ENCODE measurements at regions not wholly inside any gene's neighbourhood (a gene's known extent, or its start where the extent isn't known, plus 50 kb on each side); places are given as distances from the start of the nearest gene placed in this dataset.

DNA sequence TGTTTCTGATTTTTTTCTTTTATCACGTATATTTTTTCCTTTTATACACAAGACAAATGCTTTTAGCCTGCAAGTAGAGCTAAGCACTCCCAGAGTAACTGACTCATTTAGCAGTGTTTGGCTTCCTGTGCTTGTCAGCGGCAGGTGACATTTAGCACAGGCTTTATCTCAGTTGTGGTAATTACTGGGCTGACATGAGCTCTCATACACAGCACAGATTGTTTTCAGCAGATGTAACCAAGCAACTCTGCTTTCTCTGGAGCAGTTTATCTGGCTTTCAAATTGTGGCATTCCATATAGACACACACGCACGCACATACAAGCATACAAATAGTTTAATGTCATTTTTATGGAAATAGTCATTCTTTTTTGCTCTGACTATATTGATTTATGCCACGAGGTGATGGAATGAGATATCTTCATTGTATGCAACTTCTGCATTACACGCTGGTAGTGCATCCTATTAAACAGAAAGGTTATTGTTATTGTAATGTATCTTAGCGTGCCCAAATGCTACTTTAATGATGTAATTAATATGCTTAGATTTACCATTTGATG, 379.0 kb upstream of the GRAMD2B start:
- no peaks in the 10 kb centered on the region for H3K36me3 ChIP-seq (ENCODE audit: control insufficient read depth in 2 of 2, insufficient read depth in 2 of 2, low read length in 1 of 2)
- H3K4me3 ChIP-seq (ENCODE audit: low read depth in 1 of 2, low read length in 2 of 2) = no peak overlapping the region
- no peak overlapping the region for H3K27ac ChIP-seq (ENCODE audit: low read depth in 2 of 2, low read length in 1 of 2)
- no peaks in the 10 kb centered on the region for H3K27me3 ChIP-seq (ENCODE audit: control insufficient read depth in 1 of 2, insufficient read depth in 2 of 2, low read length in 2 of 2)
- no peaks in the 10 kb centered on the region for H3K9me3 ChIP-seq (ENCODE audit: control insufficient read depth in 2 of 2, insufficient read depth in 1 of 2, low read depth in 1 of 2, low read length in 1 of 2)
- H3K4me1 ChIP-seq (ENCODE audit: control insufficient read depth in 2 of 2, insufficient read depth in 2 of 2, low read length in 1 of 2) = no peaks in the 10 kb centered on the region
- WGBS, 2 donors = 50 to 61% methylated on average over 7 of the region's 7 CpGs

DNA sequence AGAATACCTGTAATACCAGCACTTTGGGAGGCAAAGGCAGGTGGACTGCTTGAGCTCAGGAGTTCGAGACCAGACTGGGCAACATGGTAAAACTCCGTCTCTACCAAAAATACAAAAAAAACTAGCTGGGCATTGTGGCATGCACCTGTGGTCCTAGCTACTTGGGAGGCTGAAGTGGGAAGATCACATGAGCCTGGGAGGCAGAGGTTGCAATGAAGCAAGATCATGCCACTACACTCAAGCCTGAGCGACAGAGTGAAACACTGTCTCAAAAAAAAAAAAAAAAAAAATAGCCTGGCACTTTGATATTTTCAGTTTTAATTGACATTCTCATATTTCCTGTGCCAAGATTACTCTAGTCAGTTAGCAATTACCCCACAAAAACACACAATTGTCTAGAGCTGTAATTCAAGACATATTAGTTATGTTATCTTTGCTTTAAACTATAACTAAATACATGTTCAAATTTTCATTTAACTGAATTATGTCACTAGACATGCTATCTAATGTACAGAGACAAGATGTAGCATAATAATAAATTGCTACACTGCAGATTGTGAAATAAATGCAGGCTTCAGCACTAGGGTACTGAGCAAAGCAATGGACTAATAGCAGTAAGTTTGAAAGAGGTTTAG, 378.2 kb upstream of the GRAMD2B start:
- Histone ChIP-seq H3K4me3 (ENCODE audit: low read depth in 1 of 2, low read length in 2 of 2) (no peak overlapping the region), H3K36me3 (ENCODE audit: control insufficient read depth in 2 of 2, insufficient read depth in 2 of 2, low read length in 1 of 2) (no peaks in the 10 kb centered on the region), H3K9me3 (ENCODE audit: control insufficient read depth in 2 of 2, insufficient read depth in 1 of 2, low read depth in 1 of 2, low read length in 1 of 2) (no peaks in the 10 kb centered on the region), H3K27ac (ENCODE audit: low read depth in 2 of 2, low read length in 1 of 2) (no peak overlapping the region), H3K27me3 (ENCODE audit: control insufficient read depth in 1 of 2, insufficient read depth in 2 of 2, low read length in 2 of 2) (no peaks in the 10 kb centered on the region), H3K4me1 (ENCODE audit: control insufficient read depth in 2 of 2, insufficient read depth in 2 of 2, low read length in 1 of 2) (no peaks in the 10 kb centered on the region)
- WGBS, 2 donors = 84 to 93% methylated on average over 3 of the region's 3 CpGs

DNA sequence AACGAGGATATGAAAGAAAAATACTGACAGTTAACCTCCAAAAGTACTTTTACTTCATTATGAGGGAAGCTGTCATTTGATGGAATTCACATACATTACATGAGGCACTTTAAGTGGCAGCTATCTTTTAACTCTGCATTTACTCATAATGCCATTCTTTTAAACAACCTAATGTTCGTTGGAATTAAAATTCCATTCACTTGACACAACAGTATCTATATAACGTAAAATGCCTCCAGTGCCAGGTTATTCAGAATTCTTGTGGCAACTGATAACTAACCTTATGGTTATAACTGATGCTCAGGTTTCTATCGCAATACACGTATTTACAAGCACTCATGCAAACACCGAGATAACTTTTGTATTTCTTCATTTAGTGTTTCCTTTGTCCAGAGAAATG, 376.9 kb upstream of the GRAMD2B start:
- Histone ChIP-seq H3K4me1 (ENCODE audit: control insufficient read depth in 2 of 2, insufficient read depth in 2 of 2, low read length in 1 of 2) (no peaks in the 10 kb centered on the region), H3K9me3 (ENCODE audit: control insufficient read depth in 2 of 2, insufficient read depth in 1 of 2, low read depth in 1 of 2, low read length in 1 of 2) (no peaks in the 10 kb centered on the region), H3K4me3 (ENCODE audit: low read depth in 1 of 2, low read length in 2 of 2) (no peak overlapping the region), H3K36me3 (ENCODE audit: control insufficient read depth in 2 of 2, insufficient read depth in 2 of 2, low read length in 1 of 2) (no peaks in the 10 kb centered on the region), H3K27me3 (ENCODE audit: control insufficient read depth in 1 of 2, insufficient read depth in 2 of 2, low read length in 2 of 2) (no peaks in the 10 kb centered on the region), H3K27ac (ENCODE audit: low read depth in 2 of 2, low read length in 1 of 2) (no peak overlapping the region)
- WGBS, 2 donors = 76 to 77% methylated on average over 6 of the region's 6 CpGs

DNA sequence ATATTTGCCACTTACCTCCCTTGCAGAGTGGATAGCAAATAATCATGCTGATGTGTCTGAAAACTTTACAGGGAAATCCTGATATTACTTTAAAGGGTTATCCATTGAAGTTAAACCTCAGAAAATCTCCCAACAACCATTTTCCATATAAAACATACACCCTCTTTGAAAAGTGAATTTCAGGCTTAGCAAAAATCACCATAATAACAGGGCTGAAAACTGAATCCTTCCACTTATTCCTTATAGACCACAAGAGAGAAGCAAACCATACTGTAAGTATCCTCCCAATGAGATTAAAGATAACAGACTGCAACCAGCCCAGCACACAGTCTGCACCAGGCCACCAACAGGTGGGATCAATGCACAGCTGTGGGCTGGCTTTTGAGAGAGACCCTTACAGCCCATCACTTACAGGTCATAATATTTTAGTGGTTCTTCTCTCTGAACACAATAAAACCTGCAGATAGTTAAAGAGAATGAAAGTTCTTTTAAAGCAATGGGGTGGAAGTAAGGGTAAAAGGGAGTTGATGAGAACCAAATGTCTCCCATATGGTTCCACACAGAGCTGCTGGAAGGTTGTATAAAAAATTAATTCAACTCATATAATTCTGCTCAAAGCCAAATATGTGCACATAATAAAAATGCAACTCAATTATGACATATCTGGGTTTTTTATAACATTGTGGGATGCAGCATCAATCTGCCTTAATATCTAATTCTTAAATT, 376.2 kb upstream of the GRAMD2B start:
- H3K27me3 ChIP-seq (ENCODE audit: control insufficient read depth in 1 of 2, insufficient read depth in 2 of 2, low read length in 2 of 2) = no peaks in the 10 kb centered on the region
- no peaks in the 10 kb centered on the region for H3K4me1 ChIP-seq (ENCODE audit: control insufficient read depth in 2 of 2, insufficient read depth in 2 of 2, low read length in 1 of 2)
- H3K4me3 ChIP-seq (ENCODE audit: low read depth in 1 of 2, low read length in 2 of 2) = no peak overlapping the region
- no peak overlapping the region for H3K27ac ChIP-seq (ENCODE audit: low read depth in 2 of 2, low read length in 1 of 2)
- no peaks in the 10 kb centered on the region for H3K9me3 ChIP-seq (ENCODE audit: control insufficient read depth in 2 of 2, insufficient read depth in 1 of 2, low read depth in 1 of 2, low read length in 1 of 2)
- no peaks in the 10 kb centered on the region for H3K36me3 ChIP-seq (ENCODE audit: control insufficient read depth in 2 of 2, insufficient read depth in 2 of 2, low read length in 1 of 2)

DNA sequence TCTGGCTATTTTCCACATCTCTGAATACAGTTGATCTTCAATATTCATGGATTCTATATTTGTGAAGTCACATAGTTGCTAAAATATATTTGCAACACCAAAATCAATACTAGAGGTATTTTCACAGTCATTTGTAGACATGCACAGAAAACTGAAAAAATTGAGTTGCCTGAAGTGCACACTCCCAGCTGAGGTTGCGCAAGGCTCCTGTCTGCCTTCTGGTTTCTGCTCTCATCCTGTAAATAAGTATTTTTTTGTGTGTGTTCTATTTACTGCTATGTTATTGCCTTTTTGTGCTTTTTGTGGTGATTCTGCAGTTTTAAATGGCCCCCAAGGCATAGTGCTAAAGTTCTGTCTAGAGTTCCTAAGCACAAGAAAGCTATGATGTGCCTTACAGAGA, 371.1 kb upstream of the GRAMD2B start:
- Histone ChIP-seq H3K27me3 (ENCODE audit: control insufficient read depth in 1 of 2, insufficient read depth in 2 of 2, low read length in 2 of 2) (no peaks in the 10 kb centered on the region), H3K36me3 (ENCODE audit: control insufficient read depth in 2 of 2, insufficient read depth in 2 of 2, low read length in 1 of 2) (no peaks in the 10 kb centered on the region), H3K4me1 (ENCODE audit: control insufficient read depth in 2 of 2, insufficient read depth in 2 of 2, low read length in 1 of 2) (no peaks in the 10 kb centered on the region), H3K27ac (ENCODE audit: low read depth in 2 of 2, low read length in 1 of 2) (no peak overlapping the region), H3K4me3 (ENCODE audit: low read depth in 1 of 2, low read length in 2 of 2) (no peak overlapping the region), H3K9me3 (ENCODE audit: control insufficient read depth in 2 of 2, insufficient read depth in 1 of 2, low read depth in 1 of 2, low read length in 1 of 2) (no peaks in the 10 kb centered on the region)
- 98 to 100% methylated on average over 1 of the region's 1 CpG for WGBS, 2 donors

DNA sequence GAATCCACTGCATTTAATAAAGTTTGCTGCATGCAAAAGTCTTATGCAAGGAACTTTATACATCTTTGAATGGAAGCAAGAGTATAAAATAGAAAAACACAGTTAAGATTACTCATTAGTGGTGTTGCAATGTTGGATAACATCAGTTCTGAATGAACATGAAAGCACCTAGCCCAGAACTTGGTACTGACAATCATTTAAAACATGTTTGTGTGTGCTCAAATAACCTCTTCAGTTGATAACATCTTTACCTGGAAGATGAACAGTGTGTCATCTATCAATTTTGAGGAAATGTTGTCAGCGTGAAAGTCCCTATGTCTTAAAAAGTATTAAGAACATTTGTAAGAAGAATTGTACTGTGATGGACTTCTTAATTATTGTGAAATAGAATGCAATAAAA, 370.4 kb upstream of the GRAMD2B start:
- Histone ChIP-seq H3K27ac (ENCODE audit: low read depth in 2 of 2, low read length in 1 of 2) (no peak overlapping the region), H3K4me3 (ENCODE audit: low read depth in 1 of 2, low read length in 2 of 2) (no peak overlapping the region), H3K9me3 (ENCODE audit: control insufficient read depth in 2 of 2, insufficient read depth in 1 of 2, low read depth in 1 of 2, low read length in 1 of 2) (no peaks in the 10 kb centered on the region), H3K4me1 (ENCODE audit: control insufficient read depth in 2 of 2, insufficient read depth in 2 of 2, low read length in 1 of 2) (no peaks in the 10 kb centered on the region), H3K27me3 (ENCODE audit: control insufficient read depth in 1 of 2, insufficient read depth in 2 of 2, low read length in 2 of 2) (no peaks in the 10 kb centered on the region), H3K36me3 (ENCODE audit: control insufficient read depth in 2 of 2, insufficient read depth in 2 of 2, low read length in 1 of 2) (no peaks in the 10 kb centered on the region)
- 98% methylated on average over 1 of the region's 1 CpG for WGBS, 2 donors

DNA sequence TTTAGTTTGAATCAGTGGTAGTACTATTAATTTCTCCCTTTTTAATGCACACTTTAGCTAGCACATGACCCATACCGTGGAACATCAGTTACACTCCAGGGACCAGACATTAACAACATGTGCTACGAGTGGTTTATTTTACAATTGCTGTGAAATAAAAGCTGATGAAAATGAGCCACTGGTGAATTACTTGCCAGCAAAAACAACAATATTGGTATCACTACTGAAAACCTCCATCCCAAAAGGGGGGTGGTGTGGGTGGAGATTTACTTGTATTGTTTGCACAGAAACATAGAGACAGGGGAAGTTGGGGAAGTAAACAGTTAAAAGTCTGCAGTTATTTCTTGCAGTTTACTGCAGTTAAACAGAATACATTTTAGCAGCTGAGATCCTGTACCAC, 369.6 kb upstream of the GRAMD2B start:
- Histone ChIP-seq H3K27me3 (ENCODE audit: control insufficient read depth in 1 of 2, insufficient read depth in 2 of 2, low read length in 2 of 2) (no peaks in the 10 kb centered on the region), H3K4me1 (ENCODE audit: control insufficient read depth in 2 of 2, insufficient read depth in 2 of 2, low read length in 1 of 2) (no peaks in the 10 kb centered on the region), H3K27ac (ENCODE audit: low read depth in 2 of 2, low read length in 1 of 2) (no peak overlapping the region), H3K4me3 (ENCODE audit: low read depth in 1 of 2, low read length in 2 of 2) (no peak overlapping the region), H3K9me3 (ENCODE audit: control insufficient read depth in 2 of 2, insufficient read depth in 1 of 2, low read depth in 1 of 2, low read length in 1 of 2) (no peaks in the 10 kb centered on the region), H3K36me3 (ENCODE audit: control insufficient read depth in 2 of 2, insufficient read depth in 2 of 2, low read length in 1 of 2) (no peaks in the 10 kb centered on the region)
- 75 to 83% methylated on average over 2 of the region's 2 CpGs for WGBS, 2 donors

DNA sequence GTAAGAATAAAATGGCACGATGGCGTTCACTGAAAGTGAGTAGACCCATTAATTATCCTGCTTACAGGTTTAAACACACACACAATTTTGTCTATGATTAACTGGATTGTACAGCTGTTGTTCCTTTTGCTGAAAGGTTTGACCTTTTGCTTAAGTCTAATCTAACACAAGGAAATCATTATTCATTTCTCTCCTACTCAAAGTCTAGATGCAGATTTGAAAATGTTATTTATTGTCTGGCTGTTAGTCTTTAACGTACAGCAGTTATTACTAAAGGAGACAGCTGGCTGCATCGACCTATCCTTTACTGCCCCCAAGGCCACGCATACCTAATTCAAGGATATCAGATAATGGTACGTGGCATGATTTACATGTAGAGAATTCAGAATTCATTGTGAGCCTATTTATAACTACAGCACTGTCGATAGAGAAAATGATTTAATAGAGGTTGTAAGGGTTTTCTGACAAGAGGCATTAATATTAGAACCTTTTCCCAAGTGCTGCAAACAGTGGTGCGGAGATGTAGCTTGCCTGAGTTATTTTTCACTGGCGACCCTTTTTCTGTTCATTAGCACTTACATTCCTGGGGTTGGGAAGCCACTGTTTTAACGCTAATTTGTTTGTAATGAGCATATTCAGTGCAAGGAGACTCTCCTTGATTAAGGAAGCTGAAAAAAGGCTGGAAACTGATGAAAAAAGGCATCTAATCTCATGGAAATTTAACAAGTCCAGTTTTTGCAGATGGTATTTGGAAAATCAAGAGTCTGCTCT, 368.4 kb upstream of the GRAMD2B start:
- no peaks in the 10 kb centered on the region for H3K9me3 ChIP-seq (ENCODE audit: control insufficient read depth in 2 of 2, insufficient read depth in 1 of 2, low read depth in 1 of 2, low read length in 1 of 2)
- H3K36me3 ChIP-seq (ENCODE audit: control insufficient read depth in 2 of 2, insufficient read depth in 2 of 2, low read length in 1 of 2) = no peaks in the 10 kb centered on the region
- no peaks in the 10 kb centered on the region for H3K4me1 ChIP-seq (ENCODE audit: control insufficient read depth in 2 of 2, insufficient read depth in 2 of 2, low read length in 1 of 2)
- 49 to 63% methylated on average over 10 of the region's 10 CpGs for WGBS, 2 donors
- no peak overlapping the region for H3K4me3 ChIP-seq (ENCODE audit: low read depth in 1 of 2, low read length in 2 of 2)
- no peaks in the 10 kb centered on the region for H3K27me3 ChIP-seq (ENCODE audit: control insufficient read depth in 1 of 2, insufficient read depth in 2 of 2, low read length in 2 of 2)
- H3K27ac ChIP-seq (ENCODE audit: low read depth in 2 of 2, low read length in 1 of 2) = no peak overlapping the region

DNA sequence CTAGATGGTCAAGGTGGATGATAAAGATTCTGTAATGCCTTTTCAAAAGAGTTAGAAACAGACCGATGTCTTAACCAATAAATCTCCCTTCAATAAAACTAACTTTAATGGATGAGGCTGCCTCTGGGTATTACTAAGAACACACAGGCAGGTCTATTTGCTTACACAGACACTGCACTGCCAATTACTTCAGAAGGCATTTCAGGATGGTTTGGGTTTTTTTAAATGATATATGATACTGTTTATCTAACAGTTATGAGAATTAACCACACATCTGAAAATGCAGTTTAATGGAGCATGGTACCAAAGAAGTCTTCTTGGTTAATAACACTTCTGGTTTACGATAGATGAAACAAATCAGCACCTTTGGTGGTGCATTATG, 367.9 kb upstream of the GRAMD2B start:
- no peak overlapping the region for H3K27ac ChIP-seq (ENCODE audit: low read depth in 2 of 2, low read length in 1 of 2)
- H3K4me1 ChIP-seq (ENCODE audit: control insufficient read depth in 2 of 2, insufficient read depth in 2 of 2, low read length in 1 of 2) = no peaks in the 10 kb centered on the region
- no peak overlapping the region for H3K4me3 ChIP-seq (ENCODE audit: low read depth in 1 of 2, low read length in 2 of 2)
- no peaks in the 10 kb centered on the region for H3K36me3 ChIP-seq (ENCODE audit: control insufficient read depth in 2 of 2, insufficient read depth in 2 of 2, low read length in 1 of 2)
- WGBS, 2 donors = 75 to 77% methylated on average over 2 of the region's 2 CpGs
- no peaks in the 10 kb centered on the region for H3K9me3 ChIP-seq (ENCODE audit: control insufficient read depth in 2 of 2, insufficient read depth in 1 of 2, low read depth in 1 of 2, low read length in 1 of 2)
- no peaks in the 10 kb centered on the region for H3K27me3 ChIP-seq (ENCODE audit: control insufficient read depth in 1 of 2, insufficient read depth in 2 of 2, low read length in 2 of 2)

Data from esophagus (tissue), 2 donors.